Activated T-cell treated with anti-CD3 and anti-CD28 coated beads for 4 hours (primary cell): ENCODE measurements at regions not wholly inside any gene's neighbourhood (a gene's known extent, or its start where the extent isn't known, plus 50 kb on each side); places are given as distances from the start of the nearest gene placed in this dataset.

Experiments used
- DNase-seq: peaks from one replicate; pipeline ENCODE4 v3.0.0-alpha.2; 2020

GRCh38 chr10:28250782-28251181 lies 52.1 kb downstream of the MPP7 start:
- no peak for DNase-seq

GRCh38 chr10:28250358-28250757 lies 52.5 kb downstream of the MPP7 start:
- DNase-seq: no peak

GRCh38 chr10:28249512-28249911 lies 53.4 kb downstream of the MPP7 start:
- no peak for DNase-seq

GRCh38 chr10:28248092-28248491 lies 54.8 kb downstream of the MPP7 start:
- DNase-seq: no peak

- no peak for DNase-seq
Measured at GRCh38 chr10:28246023-28246422, 56.8 kb downstream of the MPP7 start.

DNA sequence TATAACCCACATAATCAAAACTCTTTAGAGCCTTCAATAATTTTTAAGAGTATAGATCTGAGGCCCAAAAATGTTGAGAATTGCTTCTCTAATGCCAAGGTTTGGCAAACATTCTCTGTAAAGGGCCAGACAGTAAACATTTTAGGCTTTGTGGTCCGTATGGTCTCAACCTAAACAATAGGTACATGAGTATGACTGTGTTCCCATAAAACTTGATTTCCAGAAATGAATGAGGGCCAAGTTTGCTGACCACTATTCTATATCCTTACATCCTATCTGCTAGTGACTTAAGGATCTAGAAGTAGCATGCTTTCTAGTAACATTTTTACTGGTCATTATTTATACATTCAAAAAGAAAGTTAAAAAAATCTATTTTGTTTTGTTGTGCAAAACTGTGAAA lies 58.9 kb downstream of the MPP7 start:
- DNase-seq: no peak

DNA sequence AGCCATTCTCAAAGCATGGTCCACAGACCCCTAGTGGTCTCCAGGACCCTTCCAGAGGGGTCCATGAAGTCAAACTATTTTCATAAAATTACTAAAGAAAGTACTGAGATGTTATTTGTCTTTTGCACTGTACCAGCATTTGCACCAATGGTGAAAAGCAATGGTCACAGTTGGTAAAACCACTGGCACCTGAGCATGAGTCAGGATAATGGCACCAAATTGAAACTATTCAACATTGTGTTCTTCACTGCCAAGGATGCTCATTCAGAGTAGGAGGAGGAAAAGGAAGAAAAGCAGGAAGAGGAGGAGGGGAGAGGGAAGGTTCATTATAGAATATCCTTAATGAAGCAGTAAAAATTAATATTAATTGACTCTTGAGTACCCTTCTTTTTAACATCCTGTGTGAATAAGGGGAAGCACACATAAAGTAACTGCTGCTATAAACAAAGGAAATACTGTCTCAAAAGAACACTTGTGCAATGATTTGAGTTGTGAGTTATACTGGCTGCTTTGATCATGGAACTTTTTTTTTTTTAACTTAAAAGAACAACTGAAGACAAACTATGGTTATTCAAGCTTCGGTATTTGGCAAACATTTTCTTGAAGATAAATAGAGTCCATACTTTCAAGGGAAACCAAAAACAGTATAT lies 60.2 kb downstream of the MPP7 start:
- no peak for DNase-seq

- DNase-seq: peak; percentile 36
Measured at GRCh38 chr10:28241741-28242399, 61.0 kb downstream of the MPP7 start.

GRCh38 chr10:28240400-28240799 lies 62.5 kb downstream of the MPP7 start:
- DNase-seq: no peak

DNA sequence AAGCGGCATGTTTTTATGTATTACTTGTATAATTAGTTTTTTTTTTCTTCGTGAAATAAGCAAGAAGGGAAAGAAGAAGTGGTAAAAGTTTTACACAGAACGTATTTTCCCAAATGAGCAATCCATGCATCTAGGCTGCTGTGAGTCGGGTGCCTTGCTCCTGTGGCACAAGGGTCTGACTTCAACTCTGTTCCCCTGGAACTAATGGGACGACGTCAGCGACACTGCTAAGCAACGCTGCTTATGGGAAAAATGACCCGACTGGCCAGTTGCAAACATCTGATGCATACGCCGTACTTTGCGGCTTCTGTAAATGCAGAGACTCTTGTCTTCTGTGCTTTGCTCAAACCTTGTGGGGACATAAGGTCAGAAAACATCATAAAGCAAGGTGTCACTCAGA lies 66.3 kb downstream of the MPP7 start:
- DNase-seq: no peak

- no peak for DNase-seq
Measured at GRCh38 chr10:28220811-28221210, 82.1 kb downstream of the MPP7 start.

GRCh38 chr10:28219251-28219650 lies 83.6 kb downstream of the MPP7 start:
- no peak for DNase-seq

DNA sequence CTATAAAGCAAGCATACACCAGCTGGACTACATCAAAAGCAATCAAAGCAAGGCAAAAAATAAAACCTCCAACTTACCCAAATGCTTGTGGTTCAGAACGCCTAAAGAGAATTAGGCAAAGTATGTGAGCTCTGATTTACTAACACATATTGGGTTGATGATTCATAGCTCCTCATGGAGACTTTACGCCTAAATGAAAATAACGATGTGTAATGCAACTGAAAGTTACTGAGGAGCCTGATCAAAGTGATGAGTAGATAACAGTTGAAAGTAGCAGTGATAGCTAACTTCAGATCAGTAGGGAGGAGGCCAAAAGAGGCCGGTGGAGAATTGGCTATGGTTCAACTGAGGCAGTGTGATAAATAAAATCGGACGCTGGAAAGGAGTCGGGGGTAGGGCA lies 85.0 kb downstream of the MPP7 start:
- no peak for DNase-seq

- no peak for DNase-seq
Measured at GRCh38 chr10:28215930-28216329, 86.9 kb downstream of the MPP7 start.

DNA sequence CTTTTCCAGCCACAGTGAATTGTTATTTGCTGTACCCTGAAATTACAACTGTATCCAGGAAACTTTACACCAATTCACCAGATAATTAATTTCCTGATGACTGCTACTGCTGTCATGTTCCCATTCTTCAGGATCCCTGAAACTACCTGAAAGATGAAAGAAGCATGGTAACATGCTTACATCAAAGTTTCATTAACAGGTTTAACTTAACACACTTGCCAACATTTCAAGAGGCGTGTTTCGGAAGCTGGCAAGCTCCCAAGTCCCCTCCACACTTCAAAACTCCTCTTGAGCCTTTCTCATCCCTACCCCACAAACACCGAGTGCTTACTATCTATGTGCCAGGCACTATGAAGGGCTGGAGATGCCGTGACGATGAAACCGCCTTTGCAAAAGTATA lies 88.6 kb downstream of the MPP7 start:
- DNase-seq: no peak

- no peak for DNase-seq
Measured at GRCh38 chr10:28211759-28212158, 91.1 kb downstream of the MPP7 start.

DNA sequence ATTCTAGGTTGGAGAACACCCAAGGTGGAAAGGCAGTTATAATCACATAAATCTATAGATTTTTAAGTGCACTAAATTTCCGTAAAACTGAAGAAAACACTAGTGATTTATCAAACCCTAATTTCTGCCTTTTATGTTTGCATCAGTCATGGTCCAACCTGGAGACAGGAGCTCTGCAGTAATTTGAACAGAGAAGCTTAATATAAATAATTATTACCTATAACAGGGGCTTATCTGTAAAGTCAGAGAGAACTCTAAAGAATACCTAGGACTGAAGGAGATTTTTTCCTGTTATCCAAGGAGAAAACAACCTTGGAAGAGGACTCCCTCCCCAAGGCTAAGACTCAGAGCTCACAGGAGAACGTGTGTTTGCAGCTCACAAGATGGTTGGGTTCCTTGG lies 95.1 kb downstream of the MPP7 start:
- DNase-seq: no peak

GRCh38 chr10:28202941-28203352 lies 99.9 kb downstream of the MPP7 start:
- no peak for DNase-seq

- DNase-seq: no peak
Measured at GRCh38 chr10:28201410-28202400, 101.2 kb downstream of the MPP7 start.

GRCh38 chr10:28200775-28201174 lies 102.1 kb downstream of the MPP7 start:
- no peak for DNase-seq

GRCh38 chr10:28199941-28200340 lies 102.9 kb downstream of the MPP7 start:
- no peak for DNase-seq

GRCh38 chr10:28190196-28190595 lies 112.7 kb downstream of the MPP7 start:
- DNase-seq: no peak

DNA sequence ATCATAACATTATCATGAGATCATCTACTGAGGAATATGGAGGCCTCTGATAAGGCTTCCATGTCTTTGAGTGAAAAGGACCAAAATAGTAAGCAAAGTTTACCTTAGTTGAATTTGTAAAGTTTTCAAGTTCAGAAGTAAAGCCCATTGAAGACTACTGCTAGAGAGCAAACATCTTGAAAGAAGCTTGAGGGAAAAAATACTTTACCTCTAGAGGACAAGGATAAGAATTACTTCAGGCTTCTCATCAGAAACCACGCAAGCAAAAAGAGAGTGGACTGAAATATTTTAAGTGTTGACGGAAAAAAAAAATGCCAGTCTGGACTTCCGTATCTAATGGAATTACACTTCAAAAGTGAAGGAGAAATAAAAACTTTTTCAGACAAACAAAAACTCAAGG lies 114.3 kb downstream of the MPP7 start:
- DNase-seq: no peak
